A673 (cell line): ENCODE measurements at regions not wholly inside any gene's neighbourhood (a gene's known extent, or its start where the extent isn't known, plus 50 kb on each side); places are given as distances from the start of the nearest gene placed in this dataset.

Source experiments
- BruUV-seq: library from RNA; stranded (reverse); fragments of 400-500 nt; replicated peaks from 2 replicates; lab custom pipeline; 2021; lab: Mats Ljungman, UMichigan
- CTCF ChIA-PET: fragments of 300-600 bp; sonication (Branson Sonifier 250); formaldehyde crosslinking; loops from one replicate; lab custom pipeline; 2022; ENCODE audit warnings: antibody characterized with exemption; lab: Charles Lee
- POLR2A ChIA-PET: fragments of 300-600 bp; sonication (Branson Sonifier 250); formaldehyde crosslinking; loops from one replicate; lab custom pipeline; 2022; ENCODE audit warnings: antibody characterized with exemption; ENCODE audit not compliant: low non-redundant PET; lab: Charles Lee
- DNase-seq: peaks from one replicate; pipeline ENCODE4 v3.0.0-alpha.2; 2015; ENCODE audit warnings: low spot score
- H3K27ac ChIP-seq: fragments of 200-600 bp; sonication (generic); 2 replicates; pipeline ENCODE4 v1.5.1; 2016; ENCODE audit warnings: mixed run types, low read depth, mild to moderate bottlenecking, mixed read lengths, antibody characterized with exemption, low read length; ENCODE audit not compliant: poor library complexity, severe bottlenecking
- H3K27me3 ChIP-seq: fragments of 200-600 bp; sonication (generic); replicated peaks from 2 replicates; pipeline ENCODE4 v1.6.1; 2017; ENCODE audit warnings: mixed run types, low read depth, mild to moderate bottlenecking, mixed read lengths, antibody characterized with exemption, low read length; ENCODE audit not compliant: insufficient read depth, poor library complexity
- H3K36me3 ChIP-seq: fragments of 200-600 bp; sonication (generic); 2 replicates; pipeline ENCODE4 v1.6.1; 2016; ENCODE audit warnings: mixed run types, mild to moderate bottlenecking, mixed read lengths, antibody characterized with exemption, low read length; ENCODE audit not compliant: insufficient read depth, poor library complexity, severe bottlenecking
- H3K4me1 ChIP-seq: fragments of 200-600 bp; sonication (generic); 2 replicates; pipeline ENCODE4 v1.6.1; 2017; ENCODE audit warnings: mixed run types, mild to moderate bottlenecking, mixed read lengths, antibody characterized with exemption, low read length; ENCODE audit not compliant: insufficient read depth, poor library complexity, severe bottlenecking
- H3K4me3 ChIP-seq: fragments of 200-600 bp; sonication (generic); 2 replicates; pipeline ENCODE4 v1.5.1; 2016; ENCODE audit warnings: low read depth, mixed run types, mild to moderate bottlenecking, mixed read lengths, low read length; ENCODE audit not compliant: poor library complexity, severe bottlenecking
- H3K9me3 ChIP-seq: fragments of 200-600 bp; sonication (generic); 2 replicates; pipeline ENCODE4 v1.6.1; 2016; ENCODE audit warnings: mixed run types, low read depth, mild to moderate bottlenecking, mixed read lengths, antibody characterized with exemption, low read length; ENCODE audit not compliant: poor library complexity, severe bottlenecking
- EZH2 ChIP-seq: fragments of 200-600 bp; sonication (generic); IDR thresholded peaks from 2 replicates; pipeline ENCODE4 v1.6.1; 2017; ENCODE audit warnings: borderline replicate concordance, low read depth, mild to moderate bottlenecking, mixed read lengths, antibody characterized with exemption, low read length; ENCODE audit not compliant: poor library complexity, severe bottlenecking
- intact Hi-C: fragments of 100-400 bp; cut with micrococcal nuclease; formaldehyde crosslinking; loops from one replicate; pipeline ENCODE4 v1.10.0; 2022; ENCODE audit not compliant: unreplicated experiment
- TF ChIP-seq, protein P1 (sequence below): fragments of 300-800, 200-600 bp; sonication (generic); conservative IDR thresholded peaks from 2 replicates; pipeline ENCODE4 v1.5.1; 2017; ENCODE audit warnings: low read depth, mild to moderate bottlenecking, antibody characterized with exemption, low read length, moderate library complexity, mixed read lengths

DNA sequence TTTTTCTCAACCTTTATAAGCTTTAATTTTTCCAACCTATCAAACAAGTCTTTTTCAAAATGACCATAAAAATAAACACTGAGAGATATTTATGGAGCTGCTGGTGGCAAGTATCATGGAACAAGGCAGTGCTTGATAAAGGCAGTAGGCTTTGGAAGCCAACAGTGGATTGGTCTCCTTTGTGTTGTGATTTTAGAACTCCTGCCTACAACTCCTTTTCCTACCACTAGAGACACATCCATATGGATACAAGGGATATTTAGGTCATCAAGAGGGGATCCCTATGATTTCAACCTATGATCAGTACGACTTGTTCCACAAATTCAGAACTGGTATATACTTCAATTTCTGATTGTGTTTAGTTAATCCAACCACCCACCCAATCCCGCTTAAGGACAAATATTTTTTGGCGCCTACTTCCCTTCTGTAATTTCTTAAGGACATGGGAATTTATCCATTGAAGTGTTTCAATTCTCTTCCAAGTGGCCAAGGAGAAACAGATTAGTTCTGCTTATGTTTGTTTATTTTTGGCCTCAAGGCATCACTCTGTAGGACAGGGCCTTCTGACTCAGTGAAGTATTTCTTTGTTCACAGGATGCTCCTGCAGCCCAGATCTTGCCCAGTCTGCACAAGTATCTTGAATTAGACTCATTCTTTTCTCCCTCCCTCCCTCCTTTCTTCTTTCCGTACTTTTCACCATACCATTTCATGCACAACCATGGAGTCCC is 2119.6 kb upstream of the PIK3C3 start:
- no peak overlapping the region for H3K27ac ChIP-seq
- no peak overlapping the region for H3K4me3 ChIP-seq
- H3K9me3 ChIP-seq = no peaks in the 10 kb centered on the region
- CTCF ChIA-PET = no interaction called here
- no peaks in the 10 kb centered on the region for H3K27me3 ChIP-seq
- H3K4me1 ChIP-seq = no peaks in the 10 kb centered on the region
- intact Hi-C loops = no loop called here
- no peak for DNase-seq
- BruUV-seq = no TSS peak
- POLR2A ChIA-PET = no interaction called here
- no peaks in the 10 kb centered on the region for H3K36me3 ChIP-seq
- TF ChIP-seq, protein P1, sequence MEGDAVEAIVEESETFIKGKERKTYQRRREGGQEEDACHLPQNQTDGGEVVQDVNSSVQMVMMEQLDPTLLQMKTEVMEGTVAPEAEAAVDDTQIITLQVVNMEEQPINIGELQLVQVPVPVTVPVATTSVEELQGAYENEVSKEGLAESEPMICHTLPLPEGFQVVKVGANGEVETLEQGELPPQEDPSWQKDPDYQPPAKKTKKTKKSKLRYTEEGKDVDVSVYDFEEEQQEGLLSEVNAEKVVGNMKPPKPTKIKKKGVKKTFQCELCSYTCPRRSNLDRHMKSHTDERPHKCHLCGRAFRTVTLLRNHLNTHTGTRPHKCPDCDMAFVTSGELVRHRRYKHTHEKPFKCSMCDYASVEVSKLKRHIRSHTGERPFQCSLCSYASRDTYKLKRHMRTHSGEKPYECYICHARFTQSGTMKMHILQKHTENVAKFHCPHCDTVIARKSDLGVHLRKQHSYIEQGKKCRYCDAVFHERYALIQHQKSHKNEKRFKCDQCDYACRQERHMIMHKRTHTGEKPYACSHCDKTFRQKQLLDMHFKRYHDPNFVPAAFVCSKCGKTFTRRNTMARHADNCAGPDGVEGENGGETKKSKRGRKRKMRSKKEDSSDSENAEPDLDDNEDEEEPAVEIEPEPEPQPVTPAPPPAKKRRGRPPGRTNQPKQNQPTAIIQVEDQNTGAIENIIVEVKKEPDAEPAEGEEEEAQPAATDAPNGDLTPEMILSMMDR = no peak; the same call in 1 of the 2 replicates
- no peak for TF ChIP-seq EZH2

DNA sequence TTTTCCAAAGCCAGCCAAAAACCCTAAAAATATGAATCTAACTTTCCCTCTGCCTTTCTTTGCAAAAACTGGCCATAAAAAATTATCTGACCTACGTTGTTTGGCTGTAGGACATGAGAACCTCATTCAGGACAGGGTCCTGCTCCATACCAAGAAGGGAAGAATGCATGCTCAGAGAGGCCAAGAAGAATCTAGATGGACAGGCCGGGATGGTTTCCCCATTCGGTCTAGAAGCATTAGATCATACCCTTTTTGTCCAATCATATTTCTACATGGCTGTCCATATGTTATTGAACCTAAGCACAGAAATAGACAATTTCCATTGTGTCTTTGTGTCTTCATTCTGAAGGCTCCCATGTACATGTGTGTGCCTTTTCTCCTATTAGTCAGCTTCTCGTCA is 2120.4 kb upstream of the PIK3C3 start:
- Histone ChIP-seq H3K4me1 (no peaks in the 10 kb centered on the region), H3K27ac (no peak overlapping the region), H3K36me3 (no peaks in the 10 kb centered on the region), H3K4me3 (no peak overlapping the region), H3K9me3 (no peaks in the 10 kb centered on the region), H3K27me3 (no peaks in the 10 kb centered on the region)
- no TSS peak for BruUV-seq
- intact Hi-C loops = no loop called here
- no peak for TF ChIP-seq EZH2
- ChIA-PET POLR2A (no interaction called here), CTCF (no interaction called here)
- no peak for DNase-seq

DNA sequence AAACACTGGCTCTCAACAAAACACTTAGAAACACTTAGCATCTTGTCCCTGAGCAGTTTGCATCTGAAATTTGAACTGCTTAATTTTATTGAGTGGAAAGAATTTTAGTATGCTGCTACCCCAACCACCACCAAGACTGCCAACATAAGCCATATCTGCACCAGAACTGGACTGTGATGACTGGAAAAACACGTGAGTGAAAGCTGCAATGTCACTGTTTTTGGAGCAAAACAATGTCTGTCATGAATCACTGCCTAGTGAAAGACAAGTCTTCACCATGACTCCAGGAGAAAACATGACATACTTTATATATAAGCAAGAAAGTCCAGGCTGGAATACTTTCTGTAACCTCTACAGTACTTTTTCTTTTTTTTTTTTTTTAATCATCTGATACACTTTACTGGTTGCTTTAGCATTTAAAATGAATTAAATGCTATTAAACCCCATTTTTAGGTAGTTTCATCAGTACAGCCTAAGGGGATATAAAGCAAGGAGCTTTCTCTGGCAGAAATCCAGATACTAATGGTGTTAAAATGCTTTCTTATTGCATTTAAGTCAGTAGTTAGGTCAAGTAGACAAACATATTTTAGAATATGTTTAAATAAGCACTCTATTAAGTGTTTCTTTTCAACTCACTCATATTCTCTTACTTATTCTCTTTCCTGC is 2129.4 kb upstream of the PIK3C3 start:
- CTCF ChIA-PET = no interaction called here
- H3K36me3 ChIP-seq = no peaks in the 10 kb centered on the region
- H3K9me3 ChIP-seq = no peaks in the 10 kb centered on the region
- no peaks in the 10 kb centered on the region for H3K4me1 ChIP-seq
- no peak overlapping the region for H3K4me3 ChIP-seq
- POLR2A ChIA-PET = no interaction called here
- BruUV-seq = no TSS peak
- intact Hi-C loops = no loop called here
- no peak overlapping the region for H3K27ac ChIP-seq
- no peak for DNase-seq
- peaks cover 14% of the 10 kb centered on the region for H3K27me3 ChIP-seq
- TF ChIP-seq, protein P1 = no peak
- no peak for TF ChIP-seq EZH2
